Testis (tissue), 2 donors: ENCODE measurements at regions not wholly inside any gene's neighbourhood (a gene's known extent, or its start where the extent isn't known, plus 50 kb on each side); places are given as distances from the start of the nearest gene placed in this dataset.
"Not testable (repeated sequence)": the region's sequence is repeated elsewhere in the genome, so short reads cannot be mapped to it uniquely, and the experiment has no call there.

Experiments used
- DNase-seq: peaks from one replicate; pipeline ENCODE4 v3.0.0-alpha.2; 2019
- H3K27ac ChIP-seq, 2 donors: fragments of 200-600 bp; sonication (generic); one replicate each; pipeline ENCODE4 v1.5.1; 2019
- H3K27me3 ChIP-seq: fragments of 200-600 bp; sonication (generic); one replicate; pipeline ENCODE4 v1.5.1; 2019
- H3K36me3 ChIP-seq: fragments of 200-600 bp; sonication (generic); one replicate; pipeline ENCODE4 v1.5.1; 2017; ENCODE audit warnings: low read depth; ENCODE audit errors: missing control alignments
- H3K4me1 ChIP-seq: fragments of 200-600 bp; sonication (generic); one replicate; pipeline ENCODE4 v1.5.1; 2019
- H3K4me3 ChIP-seq, 2 donors: fragments of 200-600 bp; sonication (generic); one replicate each; pipeline ENCODE4 v1.5.1; 2017 to 2019
- H3K9me3 ChIP-seq: fragments of 200-600 bp; sonication (generic); one replicate; pipeline ENCODE4 v1.5.1; 2017
- CTCF ChIP-seq, 3 experiments: fragments of 450-650 bp in 2 of 3; fragments of 200-600 bp in 1 of 3; sonication (generic) in 1 of 3; IDR thresholded peaks; one replicate each; pipeline ENCODE4 v1.5.1; 2016 to 2019; ENCODE audit warnings: antibody characterized with exemption in 3 of 3, mild to moderate bottlenecking in 2 of 3, moderate library complexity in 1 of 3
- POLR2A ChIP-seq: fragments of 450-650 bp; IDR thresholded peaks from one replicate; pipeline ENCODE4 v1.6.1; 2017; ENCODE audit warnings: antibody characterized with exemption, mild to moderate bottlenecking, moderate library complexity
- WGBS, 2 donors: methylation state at CpG; one replicate each; pipeline ENCODE4 v1.1.5; 2018; 5-methylcytosine and 5-hydroxymethylcytosine counted together
- intact Hi-C: fragments of 100-400 bp; cut with DNase I; formaldehyde crosslinking; loops from one replicate; pipeline ENCODE4 v1.15.1; 2023; ENCODE audit warnings: low total_unique reads

DNA sequence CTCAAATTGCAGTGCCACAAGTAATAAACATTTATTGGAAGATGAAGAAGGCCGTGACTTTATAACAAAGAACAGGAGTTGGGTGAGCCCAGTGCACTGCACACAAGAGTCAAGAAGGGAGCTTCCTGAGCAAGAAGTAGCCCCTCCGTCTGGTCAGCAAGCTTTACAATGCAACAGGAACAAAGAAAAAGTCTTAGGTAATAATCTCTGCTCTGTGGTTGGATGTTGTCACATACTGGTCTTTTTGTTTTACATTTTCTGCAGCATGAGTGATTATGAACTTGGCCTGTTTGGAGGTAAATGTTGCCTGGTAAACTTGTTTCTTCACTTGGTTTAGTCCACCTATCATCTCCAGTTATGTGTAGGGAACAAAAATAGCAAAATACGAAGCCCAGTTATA lies 157.2 kb downstream of the KDM5D start:
- WGBS, 2 donors: 88 to 97% methylated on average over 3 of the region's 3 CpGs
- Histone ChIP-seq H3K27me3 (no peaks in the 10 kb centered on the region), H3K4me3 (no peak overlapping the region), H3K36me3 (no peaks in the 10 kb centered on the region), H3K27ac (no peak overlapping the region), H3K4me1 (no peaks in the 10 kb centered on the region), H3K9me3 (no peaks in the 10 kb centered on the region)
- no peak for TF ChIP-seq CTCF (IDR thresholded peaks at IDR 0.05)
- TF ChIP-seq POLR2A: no peak
- no peak for DNase-seq
- intact Hi-C loops: no loop called here

- not testable (repeated sequence) for DNase-seq
- WGBS, 2 donors: 94% methylated on average over 3 of the region's 3 CpGs
Measured at GRCh38 chrY:19580990-19581389, 163.5 kb downstream of the KDM5D start.

GRCh38 chrY:19578281-19578874 lies 166.1 kb downstream of the KDM5D start:
- DNase-seq: no peak

More at GRCh38 chrY:19580990-19581389, 163.5 kb downstream of the KDM5D start:
- H3K9me3 ChIP-seq, H3K36me3 ChIP-seq, H3K4me3 ChIP-seq, H3K4me1 ChIP-seq, intact Hi-C loops, H3K27me3 ChIP-seq, H3K27ac ChIP-seq: not testable (repeated sequence)

DNA sequence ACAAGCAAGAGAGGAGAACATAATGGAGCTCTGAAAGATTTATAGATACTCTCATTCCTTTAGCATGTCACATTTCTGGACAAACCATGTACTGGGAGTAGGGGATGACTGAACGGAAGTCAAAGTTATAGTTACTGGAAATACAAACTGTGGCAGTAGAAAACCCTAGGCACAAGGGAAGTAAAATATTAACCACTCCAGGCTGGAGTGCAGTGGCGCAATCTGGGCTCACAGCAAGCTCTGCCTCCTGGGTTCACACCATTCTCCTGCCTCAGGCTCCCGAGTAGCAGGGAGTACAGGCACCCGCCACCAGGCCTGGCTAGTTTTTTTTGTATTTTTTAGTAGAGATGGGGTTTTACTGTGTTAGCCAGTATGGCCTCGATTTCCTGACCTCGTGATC lies 167.3 kb downstream of the KDM5D start:
- WGBS, 2 donors: 96 to 98% methylated on average over 6 of the region's 6 CpGs
- Histone ChIP-seq H3K4me3 (no peak overlapping the region), H3K4me1 (no peaks in the 10 kb centered on the region), H3K36me3 (no peaks in the 10 kb centered on the region), H3K27me3 (no peaks in the 10 kb centered on the region), H3K9me3 (no peaks in the 10 kb centered on the region), H3K27ac (no peak overlapping the region)
- no peak for DNase-seq
- TF ChIP-seq CTCF (IDR thresholded peaks at IDR 0.05) (no peak), POLR2A (no peak)
- intact Hi-C loops: no loop called here

More at GRCh38 chrY:19578281-19578874, 166.1 kb downstream of the KDM5D start:
- TF ChIP-seq CTCF (IDR thresholded peaks at IDR 0.05): no peak
- no peak for TF ChIP-seq POLR2A
- Histone ChIP-seq H3K4me3 (no peak overlapping the region), H3K9me3 (no peaks in the 10 kb centered on the region), H3K4me1 (no peaks in the 10 kb centered on the region), H3K27me3 (no peaks in the 10 kb centered on the region), H3K36me3 (no peaks in the 10 kb centered on the region), H3K27ac (no peak overlapping the region)
- intact Hi-C loops: no loop called here
- WGBS, 2 donors: 41 to 73% methylated on average over 3 of the region's 3 CpGs

- no peak overlapping the region for H3K4me3 ChIP-seq
- no peak for DNase-seq
- no peaks in the 10 kb centered on the region for H3K36me3 ChIP-seq
- H3K4me1 ChIP-seq: no peaks in the 10 kb centered on the region
- intact Hi-C loops: no loop called here
- H3K9me3 ChIP-seq: no peaks in the 10 kb centered on the region
- TF ChIP-seq POLR2A (no peak), CTCF (IDR thresholded peaks at IDR 0.05) (no peak)
- no peaks in the 10 kb centered on the region for H3K27me3 ChIP-seq
- no peak overlapping the region for H3K27ac ChIP-seq
Measured at GRCh38 chrY:19574939-19575338, 169.6 kb downstream of the KDM5D start.
